Neural crest cell (in vitro differentiated cells): ENCODE measurements at regions not wholly inside any gene's neighbourhood (a gene's known extent, or its start where the extent isn't known, plus 50 kb on each side); places are given as distances from the start of the nearest gene placed in this dataset.
"Not testable (repeated sequence)": the region's sequence is repeated elsewhere in the genome, so short reads cannot be mapped to it uniquely, and the experiment has no call there.

Experiments used
- DNase-seq: peaks from one replicate; pipeline ENCODE4 v3.0.0; 2021; ENCODE audit warnings: low read depth, mixed read lengths, low spot score
- H3K27ac Mint-ChIP-seq: one replicate; pipeline ENCODE4 v1.8.0; 2021; ENCODE audit warnings: mild to moderate bottlenecking, mixed read lengths; ENCODE audit not compliant: unreplicated experiment
- H3K27me3 Mint-ChIP-seq: 2 replicates; pipeline ENCODE4 v1.8.0; 2021; ENCODE audit warnings: low read depth, mild to moderate bottlenecking, mixed read lengths
- H3K36me3 Mint-ChIP-seq: 2 replicates; pipeline ENCODE4 v1.8.0; 2021; ENCODE audit warnings: low read depth, mild to moderate bottlenecking, mixed read lengths
- H3K4me1 Mint-ChIP-seq: 2 replicates; pipeline ENCODE4 v1.8.0; 2021; ENCODE audit warnings: mixed read lengths
- H3K4me3 Mint-ChIP-seq: one replicate; pipeline ENCODE4 v1.8.0; 2021; ENCODE audit warnings: mild to moderate bottlenecking, mixed read lengths
- H3K9me3 Mint-ChIP-seq: 2 replicates; pipeline ENCODE4 v1.8.0; 2021; ENCODE audit warnings: mixed read lengths
- TF ChIP-seq, protein P1 (sequence below): fragments of 200-600 bp; sonication (generic); conservative IDR thresholded peaks from 2 replicates; pipeline ENCODE4 v1.5.0; 2021; ENCODE audit warnings: antibody characterized with exemption, mild to moderate bottlenecking

- H3K36me3 Mint-ChIP-seq, H3K27me3 Mint-ChIP-seq, H3K9me3 Mint-ChIP-seq: not testable (repeated sequence)
Observed at GRCh38 chr11:67940440-67940839, 63.5 kb downstream of the UNC93B1 start.

DNA sequence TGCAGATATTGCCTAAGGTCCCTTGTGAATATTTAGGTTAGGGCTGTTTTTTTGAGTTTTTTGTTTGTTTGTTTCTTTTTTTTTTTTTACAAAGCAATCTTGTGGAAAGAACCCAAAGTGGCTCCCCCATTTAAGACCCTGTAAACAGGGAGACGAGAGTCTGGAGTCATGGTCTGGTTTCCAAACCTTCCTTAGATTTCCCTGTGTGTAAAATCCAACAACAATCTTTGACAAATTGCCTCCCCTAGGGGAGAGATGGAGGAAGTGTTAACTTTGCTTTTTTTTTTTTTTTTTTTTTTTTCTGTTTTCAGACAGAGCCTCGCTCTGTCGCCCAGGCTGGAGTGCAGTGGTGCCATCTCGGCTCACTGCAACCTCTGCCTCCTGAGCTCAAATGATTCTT lies 64.9 kb downstream of the UNC93B1 start:
- H3K27me3 Mint-ChIP-seq, H3K36me3 Mint-ChIP-seq, H3K9me3 Mint-ChIP-seq, H3K4me3 Mint-ChIP-seq, H3K27ac Mint-ChIP-seq, DNase-seq, H3K4me1 Mint-ChIP-seq: not testable (repeated sequence)
- TF ChIP-seq, protein P1, sequence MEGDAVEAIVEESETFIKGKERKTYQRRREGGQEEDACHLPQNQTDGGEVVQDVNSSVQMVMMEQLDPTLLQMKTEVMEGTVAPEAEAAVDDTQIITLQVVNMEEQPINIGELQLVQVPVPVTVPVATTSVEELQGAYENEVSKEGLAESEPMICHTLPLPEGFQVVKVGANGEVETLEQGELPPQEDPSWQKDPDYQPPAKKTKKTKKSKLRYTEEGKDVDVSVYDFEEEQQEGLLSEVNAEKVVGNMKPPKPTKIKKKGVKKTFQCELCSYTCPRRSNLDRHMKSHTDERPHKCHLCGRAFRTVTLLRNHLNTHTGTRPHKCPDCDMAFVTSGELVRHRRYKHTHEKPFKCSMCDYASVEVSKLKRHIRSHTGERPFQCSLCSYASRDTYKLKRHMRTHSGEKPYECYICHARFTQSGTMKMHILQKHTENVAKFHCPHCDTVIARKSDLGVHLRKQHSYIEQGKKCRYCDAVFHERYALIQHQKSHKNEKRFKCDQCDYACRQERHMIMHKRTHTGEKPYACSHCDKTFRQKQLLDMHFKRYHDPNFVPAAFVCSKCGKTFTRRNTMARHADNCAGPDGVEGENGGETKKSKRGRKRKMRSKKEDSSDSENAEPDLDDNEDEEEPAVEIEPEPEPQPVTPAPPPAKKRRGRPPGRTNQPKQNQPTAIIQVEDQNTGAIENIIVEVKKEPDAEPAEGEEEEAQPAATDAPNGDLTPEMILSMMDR = peak; percentile 44

More at GRCh38 chr11:67940440-67940839, 63.5 kb downstream of the UNC93B1 start:
- DNase-seq, H3K27ac Mint-ChIP-seq, H3K4me1 Mint-ChIP-seq, H3K4me3 Mint-ChIP-seq: not testable (repeated sequence)

GRCh38 chr11:67938371-67938770 lies 65.5 kb downstream of the UNC93B1 start:
- DNase-seq, H3K36me3 Mint-ChIP-seq, H3K4me1 Mint-ChIP-seq, H3K27ac Mint-ChIP-seq, H3K4me3 Mint-ChIP-seq, H3K9me3 Mint-ChIP-seq, H3K27me3 Mint-ChIP-seq: not testable (repeated sequence)

DNA sequence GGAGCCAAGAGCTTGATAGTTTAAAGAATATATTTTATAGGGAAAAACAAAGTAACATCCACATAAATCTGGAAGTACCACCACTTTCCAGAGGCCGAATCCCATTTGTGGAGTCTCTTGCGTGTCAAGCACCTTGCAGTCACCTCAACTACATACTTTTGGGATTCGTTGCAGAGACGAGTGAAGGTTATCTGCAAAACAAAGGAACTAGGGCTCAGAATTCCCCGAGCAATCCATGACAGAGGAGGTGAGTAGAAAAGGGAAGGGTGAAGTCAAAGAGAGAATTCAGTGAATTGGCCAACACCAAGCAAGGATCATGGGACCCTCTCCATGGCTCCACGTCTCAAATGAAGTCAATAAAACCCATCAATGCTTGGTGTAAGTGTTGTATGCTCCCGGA lies 80.3 kb downstream of the UNC93B1 start:
- DNase-seq, H3K27ac Mint-ChIP-seq, H3K4me3 Mint-ChIP-seq, H3K9me3 Mint-ChIP-seq, H3K36me3 Mint-ChIP-seq, H3K4me1 Mint-ChIP-seq: not testable (repeated sequence)
- peaks cover 18% of the 10 kb centered on the region for H3K27me3 Mint-ChIP-seq

DNA sequence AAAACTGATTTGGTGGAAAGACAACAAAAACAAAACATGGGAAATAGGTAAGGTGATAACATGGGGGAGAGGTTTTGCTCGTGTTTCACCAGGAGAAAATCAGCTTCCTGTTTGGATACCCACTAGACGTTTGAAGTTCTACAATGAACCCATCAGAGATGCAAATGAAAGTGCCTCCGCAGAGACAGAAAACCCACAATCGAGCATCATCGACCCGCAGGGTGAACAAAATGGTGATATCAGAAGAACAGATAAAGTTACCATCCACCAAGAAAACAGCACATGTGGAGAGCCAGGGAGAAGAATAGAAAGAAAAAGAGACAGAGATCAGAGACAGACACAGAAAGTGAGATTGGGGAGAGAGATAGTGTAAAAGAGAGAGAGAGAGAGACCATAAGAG lies 83.4 kb downstream of the UNC93B1 start:
- not testable (repeated sequence) for H3K9me3 Mint-ChIP-seq, H3K4me3 Mint-ChIP-seq, H3K36me3 Mint-ChIP-seq, H3K4me1 Mint-ChIP-seq, H3K27ac Mint-ChIP-seq, DNase-seq
- peaks cover 19% of the 10 kb centered on the region for H3K27me3 Mint-ChIP-seq

- H3K27ac Mint-ChIP-seq, H3K36me3 Mint-ChIP-seq, H3K4me1 Mint-ChIP-seq, H3K4me3 Mint-ChIP-seq, DNase-seq: not testable (repeated sequence)
- peaks cover 13% of the 10 kb centered on the region for H3K9me3 Mint-ChIP-seq
- peaks cover 14% of the 10 kb centered on the region for H3K27me3 Mint-ChIP-seq
Observed at GRCh38 chr11:67912184-67912583, 91.7 kb downstream of the UNC93B1 start.

DNA sequence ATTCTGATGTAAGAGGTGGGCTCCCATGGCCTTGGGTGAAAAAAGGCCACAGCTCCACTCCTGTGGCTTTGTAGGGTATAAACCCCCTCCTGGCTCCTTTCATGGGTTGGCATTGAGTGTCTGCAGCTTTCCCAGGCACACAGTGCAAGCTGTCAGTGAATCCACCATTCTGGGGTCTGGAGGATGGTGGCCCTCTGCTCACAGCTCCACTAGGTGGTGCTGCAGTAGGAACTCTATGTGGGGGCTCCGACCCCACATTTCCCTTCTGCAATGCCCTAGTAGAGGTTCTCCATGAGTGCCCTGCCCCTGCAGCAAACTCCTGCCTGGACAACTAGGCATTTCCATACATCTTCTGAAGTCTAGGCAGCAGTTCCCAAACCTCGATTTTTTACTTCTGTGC lies 92.7 kb downstream of the UNC93B1 start:
- not testable (repeated sequence) for H3K27ac Mint-ChIP-seq, DNase-seq, H3K4me1 Mint-ChIP-seq, H3K36me3 Mint-ChIP-seq, H3K4me3 Mint-ChIP-seq
- Mint-ChIP-seq H3K9me3 (peaks cover 12% of the 10 kb centered on the region), H3K27me3 (peaks cover 14% of the 10 kb centered on the region)

- H3K4me3 Mint-ChIP-seq, DNase-seq, H3K36me3 Mint-ChIP-seq, H3K27ac Mint-ChIP-seq, H3K4me1 Mint-ChIP-seq: not testable (repeated sequence)
- Mint-ChIP-seq H3K27me3 (peaks cover 14% of the 10 kb centered on the region), H3K9me3 (peaks cover 10% of the 10 kb centered on the region)
Observed at GRCh38 chr11:67910803-67911202, 93.1 kb downstream of the UNC93B1 start.

- not testable (repeated sequence) for H3K4me3 Mint-ChIP-seq, H3K9me3 Mint-ChIP-seq, H3K4me1 Mint-ChIP-seq, H3K27ac Mint-ChIP-seq, DNase-seq, H3K27me3 Mint-ChIP-seq, H3K36me3 Mint-ChIP-seq
Observed at GRCh38 chr11:67906969-67907368, 96.9 kb downstream of the UNC93B1 start.

DNA sequence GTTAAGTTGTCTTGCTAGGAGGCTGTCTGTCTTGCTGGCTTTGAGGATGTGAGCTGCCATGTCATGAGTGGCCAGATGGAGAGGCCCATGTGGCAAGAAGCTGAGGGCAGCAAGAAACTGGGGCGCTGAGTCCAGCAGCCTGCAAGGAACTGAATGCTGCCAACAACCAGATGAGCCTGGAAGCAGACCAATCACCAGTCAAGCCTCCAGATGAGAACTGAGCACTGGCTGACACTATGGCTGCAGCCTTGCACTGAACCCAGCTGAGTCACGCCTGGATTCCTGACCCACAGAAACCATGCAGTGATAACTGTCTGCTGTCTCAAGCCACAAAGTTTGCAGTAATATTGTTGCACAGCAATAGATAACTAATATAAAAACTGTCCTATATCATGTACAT lies 104.4 kb downstream of the UNC93B1 start:
- H3K36me3 Mint-ChIP-seq, H3K27me3 Mint-ChIP-seq, H3K9me3 Mint-ChIP-seq, H3K27ac Mint-ChIP-seq, H3K4me1 Mint-ChIP-seq, H3K4me3 Mint-ChIP-seq, DNase-seq: not testable (repeated sequence)

DNA sequence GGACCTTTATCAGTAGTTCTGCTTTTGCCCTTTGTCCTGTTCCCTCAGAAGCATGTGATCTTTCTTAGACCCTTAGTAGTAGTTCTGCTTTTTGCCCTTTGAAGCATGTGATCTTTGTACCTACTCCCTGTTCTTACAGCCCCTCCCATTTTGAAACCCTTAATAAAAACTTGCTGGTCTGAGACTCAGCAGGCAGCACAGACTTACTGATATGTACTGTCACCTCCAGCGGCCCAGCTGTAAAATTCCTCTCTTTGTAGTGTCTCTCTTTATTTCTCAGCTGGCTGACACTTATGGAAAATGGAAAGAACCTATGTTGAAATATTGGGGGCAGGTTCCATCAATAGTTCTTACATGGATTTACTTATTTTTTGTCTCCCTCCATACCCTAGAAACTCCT lies 110.4 kb downstream of the UNC93B1 start:
- not testable (repeated sequence) for H3K9me3 Mint-ChIP-seq, H3K27ac Mint-ChIP-seq, H3K36me3 Mint-ChIP-seq, H3K4me1 Mint-ChIP-seq, H3K4me3 Mint-ChIP-seq, H3K27me3 Mint-ChIP-seq, DNase-seq

GRCh38 chr11:67889646-67890045 lies 114.3 kb downstream of the UNC93B1 start:
- not testable (repeated sequence) for H3K36me3 Mint-ChIP-seq, H3K27me3 Mint-ChIP-seq, DNase-seq, H3K4me3 Mint-ChIP-seq, H3K9me3 Mint-ChIP-seq, H3K27ac Mint-ChIP-seq
- peaks cover 15% of the 10 kb centered on the region for H3K4me1 Mint-ChIP-seq

DNA sequence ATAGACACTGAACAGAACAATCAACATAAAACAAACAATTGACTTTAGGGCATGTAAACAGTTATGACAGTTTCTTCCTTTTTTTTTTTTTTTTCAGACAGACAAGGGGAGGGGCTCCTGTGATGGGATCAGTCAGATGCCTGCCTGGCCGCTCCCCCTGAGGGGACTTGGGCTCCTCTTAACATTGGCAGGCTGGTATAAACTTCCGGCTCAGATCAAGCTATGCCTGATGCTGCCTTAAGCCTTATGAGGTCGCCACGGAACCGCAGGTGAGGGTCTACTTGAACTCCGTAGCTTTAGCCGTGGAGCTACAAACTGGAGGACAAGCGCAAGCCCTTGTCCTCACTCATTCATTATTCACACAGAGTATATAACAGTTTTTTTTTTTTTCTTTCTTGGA lies 115.8 kb downstream of the UNC93B1 start:
- H3K4me1 Mint-ChIP-seq = peaks cover 26% of the 10 kb centered on the region
- not testable (repeated sequence) for H3K36me3 Mint-ChIP-seq, H3K9me3 Mint-ChIP-seq, H3K27ac Mint-ChIP-seq, DNase-seq, H3K27me3 Mint-ChIP-seq, H3K4me3 Mint-ChIP-seq

DNA sequence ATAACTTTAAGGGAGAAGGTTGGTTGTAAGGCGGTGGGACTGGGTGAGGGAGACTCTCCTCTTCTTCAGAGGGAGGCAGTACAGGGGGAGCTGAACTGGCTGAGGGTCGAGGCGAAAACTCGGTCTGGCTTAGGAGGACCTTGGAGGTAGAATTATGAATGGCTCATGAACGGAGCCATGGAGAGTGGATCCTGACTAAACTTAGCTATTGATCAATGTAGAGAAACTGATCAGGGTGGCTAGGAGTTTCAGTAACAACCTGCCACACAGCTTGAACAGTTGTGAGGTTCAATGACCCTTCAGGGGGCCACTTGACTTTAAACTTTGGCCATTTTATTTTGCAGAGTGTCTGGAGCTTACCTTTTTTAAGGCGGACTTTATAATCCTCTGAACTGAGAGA lies 117.2 kb downstream of the UNC93B1 start:
- not testable (repeated sequence) for H3K27ac Mint-ChIP-seq, H3K27me3 Mint-ChIP-seq, DNase-seq, H3K36me3 Mint-ChIP-seq, H3K4me3 Mint-ChIP-seq, H3K9me3 Mint-ChIP-seq
- H3K4me1 Mint-ChIP-seq = peaks cover 26% of the 10 kb centered on the region
